HG02623 (cell line): ENCODE measurements at regions not wholly inside any gene's neighbourhood (a gene's known extent, or its start where the extent isn't known, plus 50 kb on each side); places are given as distances from the start of the nearest gene placed in this dataset.

Experiments
- ATAC-seq: cut with Tn5 transposase; IDR thresholded peaks from one replicate; pipeline ENCODE4 v1.9.1; 2021; ENCODE audit warnings: moderate library complexity; ENCODE audit not compliant: unreplicated experiment

DNA sequence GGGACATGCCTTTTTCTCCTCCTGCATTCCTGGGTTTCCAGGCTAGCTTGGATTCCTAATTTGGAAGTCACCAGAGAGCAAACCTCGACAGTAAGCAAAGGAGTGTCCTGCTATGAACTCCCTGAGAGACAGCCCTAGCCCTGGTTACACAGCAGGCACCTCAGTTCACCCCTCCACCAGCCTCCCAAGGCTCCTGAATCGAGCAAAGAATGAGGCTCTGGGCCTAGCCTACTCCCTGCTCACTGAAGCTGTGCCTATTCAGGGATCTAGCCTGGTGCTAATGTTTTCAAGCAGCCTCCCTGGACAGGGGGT lies 66.7 kb upstream of the RMDN2 start:
- no peak for ATAC-seq

DNA sequence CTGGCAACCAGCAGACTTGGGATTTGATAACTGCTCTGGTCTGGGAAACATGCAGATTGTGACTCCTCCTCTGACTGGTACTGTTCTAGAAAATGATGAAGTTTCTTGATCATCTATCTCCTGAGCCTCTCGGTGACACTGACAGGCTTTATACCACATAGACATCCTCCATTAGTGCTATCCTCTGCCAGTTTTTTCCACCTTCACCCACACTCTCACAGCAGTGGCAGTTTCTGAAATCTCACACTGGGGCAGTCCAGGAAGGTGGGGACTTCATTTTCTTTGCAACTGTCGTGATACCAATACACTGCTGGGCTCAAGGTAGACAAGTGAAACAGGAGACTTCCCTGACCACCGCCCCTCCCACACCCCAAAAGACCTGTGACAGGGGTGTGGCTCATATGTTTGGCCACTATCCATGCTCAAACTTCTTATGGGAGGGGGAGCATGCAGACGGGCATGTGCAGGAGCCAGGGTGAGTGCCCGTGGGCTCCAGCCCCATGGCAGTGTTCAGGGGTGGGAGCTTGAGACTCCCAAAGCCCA lies 66.3 kb upstream of the RMDN2 start:
- no peak for ATAC-seq

DNA sequence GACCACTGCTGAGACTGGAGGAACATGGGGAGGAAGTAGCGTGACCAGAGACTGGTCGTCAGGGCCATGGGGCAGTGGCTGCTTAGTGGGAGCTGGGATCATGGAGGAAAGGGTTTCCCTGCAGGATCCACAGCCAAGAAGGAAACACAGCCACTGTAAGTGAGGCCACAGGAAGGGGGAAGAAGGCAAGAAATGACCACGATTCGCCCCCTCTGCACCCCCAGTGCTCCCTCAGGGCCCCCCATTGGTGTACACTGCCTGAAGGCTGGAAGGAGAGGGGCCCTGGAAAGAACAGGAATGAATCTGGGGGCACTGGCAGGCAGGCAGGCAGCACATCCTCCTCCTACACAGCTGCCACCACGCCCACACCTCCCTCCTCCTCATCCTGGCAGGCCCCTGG lies 62.5 kb upstream of the RMDN2 start:
- ATAC-seq, result no peak

DNA sequence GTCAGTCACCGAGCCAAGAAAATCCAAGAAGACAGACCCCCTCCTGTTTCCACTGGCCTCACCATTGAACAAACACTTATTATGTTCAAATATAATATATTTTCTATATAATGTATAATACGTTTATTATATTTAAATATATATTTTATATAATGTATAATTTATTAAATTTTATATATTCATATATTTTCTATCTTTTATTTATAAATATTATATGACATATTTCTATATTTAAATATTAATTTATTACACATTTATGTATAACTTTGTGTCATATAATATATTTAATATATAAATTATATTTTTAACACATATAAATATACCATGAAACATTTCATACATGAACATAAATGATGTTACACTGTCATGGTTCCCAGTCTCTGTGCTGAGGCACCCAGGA lies 60.9 kb upstream of the RMDN2 start:
- ATAC-seq, result no peak

DNA sequence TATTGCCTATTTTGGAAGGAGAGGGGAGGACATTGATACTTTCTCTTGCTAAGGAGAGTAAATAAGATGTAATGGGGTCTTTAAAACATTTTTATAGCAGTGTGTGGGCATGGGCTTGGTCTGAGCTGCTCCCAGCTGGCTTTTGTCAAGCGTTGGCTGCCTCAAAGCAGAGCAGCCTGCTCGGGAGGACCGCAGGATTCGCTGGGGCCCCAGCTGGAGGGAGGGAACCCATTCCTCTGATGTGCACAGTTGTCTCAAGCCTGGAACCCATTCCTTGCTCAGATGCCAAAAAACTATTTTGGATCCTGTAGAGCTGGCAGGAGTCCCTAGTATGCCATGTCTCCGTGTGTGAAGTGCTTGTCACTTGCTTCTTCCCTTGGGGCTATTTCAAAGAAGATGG lies 59.4 kb upstream of the RMDN2 start:
- ATAC-seq, result no peak

DNA sequence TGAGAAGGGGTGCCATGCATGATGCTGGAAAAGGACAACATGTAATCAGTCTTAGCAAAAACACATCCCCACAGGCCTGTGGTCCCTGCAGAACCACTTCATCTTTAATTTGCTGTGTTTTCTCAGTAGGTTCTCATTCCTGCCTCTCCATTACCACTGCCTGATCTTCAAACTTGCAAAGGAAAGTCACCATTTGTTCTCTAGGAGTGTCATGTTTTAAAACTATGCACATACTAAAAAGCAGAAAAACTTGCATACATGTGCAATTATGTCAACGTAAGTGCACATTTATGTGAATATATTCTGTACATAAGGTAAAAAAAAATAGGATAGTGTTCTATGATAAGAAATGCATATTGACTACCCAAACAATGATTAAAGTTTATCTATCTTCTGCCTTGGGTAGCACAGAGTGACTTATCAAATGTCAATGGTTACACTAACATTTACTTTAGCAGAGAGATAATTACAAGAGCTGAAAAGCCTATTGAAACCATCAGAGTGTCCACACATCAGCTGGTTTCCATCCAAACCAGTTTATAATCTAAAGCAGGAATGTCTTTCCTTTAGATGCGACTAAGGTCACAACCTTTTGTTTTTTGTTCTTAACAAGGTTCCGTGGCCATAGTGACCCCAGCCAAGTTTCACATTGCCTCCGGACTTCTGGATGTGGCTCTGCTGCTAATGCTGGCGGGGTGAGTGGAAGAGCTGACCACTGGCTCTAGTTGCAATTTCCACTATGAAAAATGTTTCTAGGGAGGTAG lies 58.7 kb upstream of the RMDN2 start:
- ATAC-seq, result no peak

DNA sequence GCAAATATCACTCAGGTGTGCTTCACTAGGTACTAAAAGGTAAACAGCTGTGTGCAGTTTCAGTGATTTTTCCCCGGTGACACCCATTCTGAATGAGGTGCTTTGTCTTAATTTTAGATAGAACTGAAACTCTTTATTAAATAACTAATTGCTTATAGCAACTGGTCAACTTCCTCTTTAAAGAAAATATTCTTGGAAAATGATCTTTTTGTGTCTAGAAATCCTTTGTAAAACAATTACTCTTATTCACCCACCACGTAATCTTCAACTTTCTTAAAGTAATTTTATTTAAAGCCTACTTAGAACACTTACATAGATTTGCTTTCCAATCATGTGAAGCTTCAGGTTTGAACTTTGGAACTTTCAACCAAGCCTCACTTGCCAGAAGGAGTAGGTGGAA lies 57.9 kb upstream of the RMDN2 start:
- ATAC-seq, result no peak

DNA sequence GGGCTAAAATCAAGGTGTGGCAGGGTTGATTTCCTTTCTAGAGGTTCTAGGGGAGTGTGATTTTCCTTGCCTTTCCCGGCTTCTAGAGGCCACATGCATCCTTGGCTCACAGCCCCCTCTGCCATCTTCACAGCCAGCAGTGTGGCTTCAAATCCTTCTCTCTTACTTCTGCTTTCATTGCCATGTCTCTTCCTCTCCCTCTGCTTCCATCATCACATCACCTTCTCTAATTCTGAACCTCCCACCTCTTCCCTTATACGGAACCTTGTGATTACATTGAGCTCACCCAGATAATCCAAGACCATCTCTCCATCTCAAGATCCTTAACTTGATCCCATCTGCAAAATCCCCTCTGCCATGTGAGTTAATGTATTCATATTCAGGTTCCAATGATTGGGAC lies 56.2 kb upstream of the RMDN2 start:
- ATAC-seq, result no peak

DNA sequence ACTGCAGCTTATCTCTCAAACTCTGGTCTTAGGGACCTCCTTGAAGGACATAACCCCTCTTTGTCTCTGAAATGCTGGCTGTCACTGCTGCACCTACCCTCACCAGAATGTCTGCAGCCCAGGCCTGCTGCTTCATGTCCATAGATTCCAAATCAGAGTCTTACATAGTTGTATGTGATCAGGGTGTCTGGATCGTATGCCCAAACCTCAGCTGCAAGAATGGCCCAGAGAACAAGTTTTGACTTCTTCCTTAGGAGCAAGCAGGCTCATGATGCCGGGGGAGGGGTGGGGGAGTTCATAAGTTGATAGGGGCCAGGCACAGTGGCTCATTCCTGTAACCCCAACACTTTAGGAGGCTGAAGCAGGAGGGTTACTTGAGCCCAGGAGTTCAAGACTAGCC lies 55.8 kb upstream of the RMDN2 start:
- ATAC-seq, result no peak

DNA sequence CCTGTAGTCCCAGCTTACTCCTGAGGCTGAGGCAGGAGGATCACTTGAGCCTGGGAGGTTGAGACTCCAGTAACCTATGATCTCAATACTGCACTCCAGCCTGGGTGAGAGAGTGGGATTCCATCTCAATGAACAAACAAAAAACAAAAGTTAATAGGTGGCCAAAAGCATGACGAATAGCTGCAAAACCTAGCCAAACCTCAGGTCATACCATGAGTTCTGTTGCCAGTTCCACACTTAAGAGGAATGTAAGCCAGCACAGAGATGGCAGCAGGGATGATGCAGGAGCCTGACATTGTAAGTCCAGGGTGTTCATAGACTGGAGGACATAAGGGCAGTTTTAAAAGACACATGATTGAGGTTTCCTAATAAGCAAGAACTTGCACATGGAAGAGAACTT lies 55.3 kb upstream of the RMDN2 start:
- ATAC-seq, result no peak

DNA sequence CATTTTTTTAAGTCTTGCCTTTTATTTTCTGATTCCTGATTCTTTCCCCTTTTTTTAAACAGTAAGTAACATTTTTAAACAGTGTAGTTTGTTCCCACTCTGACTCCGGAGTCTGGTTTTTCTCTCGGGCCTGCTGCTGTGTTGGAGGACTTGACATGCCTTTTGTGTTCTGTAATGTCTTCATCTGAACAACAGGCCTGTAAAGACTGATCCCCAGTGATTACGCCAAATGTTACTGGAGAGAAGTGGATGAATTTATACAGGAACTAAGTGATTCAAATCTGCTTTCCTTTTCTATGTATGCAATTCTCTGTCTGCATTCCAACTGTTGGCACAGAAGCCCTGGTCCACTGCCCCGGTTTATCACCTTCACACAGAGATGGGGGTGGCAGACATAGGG lies 54.3 kb upstream of the RMDN2 start:
- no peak for ATAC-seq

DNA sequence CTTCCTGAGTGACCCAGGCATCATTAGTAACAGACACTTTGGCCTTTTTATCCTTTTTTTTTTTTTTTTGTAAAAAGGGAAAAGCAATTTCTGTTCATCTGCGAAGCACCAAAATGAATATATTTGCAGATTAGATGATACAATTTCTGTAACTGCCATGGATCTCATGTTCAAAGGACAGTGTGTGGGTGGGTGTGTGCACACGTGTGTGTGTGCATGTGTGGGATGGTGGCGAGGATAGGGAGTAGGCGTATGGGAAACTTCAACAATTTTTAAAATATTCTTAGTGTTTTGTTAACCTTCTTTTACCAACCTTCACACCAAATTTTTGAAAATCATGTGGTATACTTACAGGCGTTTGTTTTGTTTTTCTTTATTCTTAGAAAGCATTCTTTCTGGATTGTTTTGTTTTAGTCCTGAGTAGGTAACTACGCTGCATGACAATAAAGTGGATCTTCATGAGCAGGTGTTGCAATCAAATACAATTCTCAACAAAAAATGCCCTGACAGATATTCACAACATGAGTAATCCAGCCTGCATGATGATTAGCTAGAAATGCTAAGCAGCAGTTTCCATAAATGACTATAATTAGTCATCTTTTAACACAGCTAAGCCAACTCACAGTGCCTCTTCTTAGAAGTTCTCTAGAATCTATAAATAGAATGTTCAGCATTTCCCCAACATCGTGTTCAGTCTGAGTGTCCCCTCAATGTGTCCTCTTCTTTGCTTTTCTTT lies 53.5 kb upstream of the RMDN2 start:
- peak; percentile 56 for ATAC-seq

DNA sequence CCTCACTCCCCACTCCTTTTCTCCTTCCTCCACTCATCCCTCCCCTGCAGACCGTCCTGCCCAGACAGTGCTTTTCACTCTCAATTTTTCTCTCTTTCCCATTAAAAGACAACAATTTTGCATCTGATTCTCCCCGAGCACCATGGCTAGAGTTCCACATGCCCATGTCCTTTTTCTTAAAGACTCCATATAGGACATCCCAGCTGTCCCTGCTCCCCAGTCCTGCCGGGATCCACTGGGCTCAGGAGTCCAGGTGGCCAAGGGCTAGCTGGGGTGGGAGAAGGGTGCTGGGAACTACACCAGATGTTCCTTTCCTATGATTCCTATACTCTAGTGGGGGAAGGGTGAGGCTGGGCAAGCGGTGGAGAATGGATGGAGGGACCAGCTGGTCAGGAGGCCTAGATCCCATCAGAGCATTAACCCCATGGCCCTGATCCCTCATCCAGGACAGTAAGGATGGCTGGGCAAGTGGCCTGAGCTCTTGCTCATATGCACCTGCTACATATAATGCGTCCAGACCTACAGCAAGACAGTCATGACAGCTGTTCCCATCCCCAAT lies 52.8 kb upstream of the RMDN2 start:
- no peak for ATAC-seq

DNA sequence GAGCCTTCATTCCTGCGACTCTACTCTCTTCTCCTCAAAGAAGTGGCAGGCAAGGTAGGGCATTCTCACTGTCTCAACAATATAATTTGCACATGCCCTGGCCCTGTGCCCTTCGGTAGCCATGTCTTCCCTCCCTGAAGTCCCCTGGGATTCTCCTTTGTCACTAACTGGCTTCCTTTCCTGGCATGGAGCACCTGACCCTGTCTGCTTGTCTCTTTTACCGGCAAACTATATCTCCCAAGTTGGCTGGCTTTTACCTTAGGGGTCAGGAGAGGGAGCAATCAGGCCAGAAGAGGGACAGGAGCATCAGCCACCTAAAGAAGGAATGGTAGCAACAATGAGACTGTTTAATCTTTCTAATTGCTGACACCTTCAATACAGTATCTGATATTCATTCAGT lies 51.9 kb upstream of the RMDN2 start:
- no peak for ATAC-seq

DNA sequence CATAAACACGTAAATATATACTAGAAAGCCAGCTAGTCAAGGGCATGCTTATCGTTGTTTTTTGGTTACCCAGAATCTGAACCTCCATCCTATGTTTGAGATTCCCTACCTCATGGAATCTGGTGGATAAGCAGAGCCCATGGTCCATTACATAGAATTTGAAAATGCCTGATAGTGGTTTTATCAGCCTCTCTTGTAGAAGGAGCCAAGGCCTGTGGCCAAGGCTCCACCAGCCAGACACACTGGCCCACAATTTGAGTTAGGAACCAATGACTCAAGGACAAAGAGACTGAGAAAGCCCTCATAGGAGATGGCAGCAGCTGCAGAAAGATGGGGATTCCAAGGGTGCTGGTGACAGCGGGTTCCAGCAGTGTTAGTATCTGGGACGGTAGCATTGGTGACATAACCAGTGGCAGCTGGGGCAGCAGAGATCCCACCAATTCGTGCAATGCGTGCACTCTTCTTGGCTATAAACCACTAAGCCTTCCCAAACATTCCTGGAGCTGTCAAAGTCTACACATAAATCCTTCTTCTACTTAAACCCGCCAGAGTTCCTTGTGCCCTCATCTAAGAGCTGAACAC lies 51.2 kb upstream of the RMDN2 start:
- ATAC-seq, result no peak

DNA sequence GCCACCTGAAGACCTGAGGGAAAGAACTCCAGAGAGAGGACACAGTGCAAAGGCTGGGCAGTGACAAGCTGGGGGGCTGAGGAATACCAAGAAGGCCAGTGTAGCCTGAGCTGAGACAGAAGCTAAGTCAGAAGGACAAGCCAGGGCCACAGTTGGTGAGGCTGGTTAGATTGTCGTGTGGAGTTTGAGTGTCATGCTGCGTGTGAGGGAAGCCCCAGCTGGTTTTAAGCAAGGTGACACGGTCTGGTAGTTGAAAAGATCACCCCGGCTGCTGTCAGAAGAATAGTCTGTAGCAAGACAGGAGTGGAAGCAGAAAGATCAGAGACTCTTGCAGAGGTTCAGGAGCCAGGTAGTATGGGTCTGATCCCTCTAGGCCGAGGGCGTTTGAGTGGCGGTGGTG lies 50.6 kb upstream of the RMDN2 start:
- peak; percentile 51 for ATAC-seq
